ENCODE measurements at regions not wholly inside any gene's neighbourhood (a gene's known extent, or its start where the extent isn't known, plus 50 kb on each side); places are given as distances from the start of the nearest gene placed in this dataset.

GRCh38 chr11:19377881-19378280, 137.1 kb upstream of the E2F8 start:
- Histone ChIP-seq H2AFZ (replicated peaks; ENCODE audit: low read length, poor library complexity) (no peak overlapping the region), H3K4me2 (ENCODE audit: low read depth, low read length) (no peak overlapping the region), H3K18ac (ENCODE audit: low read depth, low read length) (no peak overlapping the region), H3K9me1 (ENCODE audit: insufficient read depth, low read length) (peaks cover 19% of the 10 kb centered on the region), H3K36me3 (ENCODE audit: control insufficient read depth, insufficient read depth, low read length) (no peaks in the 10 kb centered on the region), H4K91ac (ENCODE audit: insufficient read depth, low read depth, low read length) (no peak overlapping the region), H2BK20ac (ENCODE audit: low read depth, low read length) (no peak overlapping the region), H3K4me1 (ENCODE audit: control insufficient read depth, insufficient read depth, low read length) (peaks cover 9% of the 10 kb centered on the region), H3K23ac (ENCODE audit: low read depth, low read length) (no peak overlapping the region), H4K5ac (ENCODE audit: low read depth, low read length) (no peak overlapping the region), H3K4me3 (ENCODE audit: insufficient read depth, low read depth, low read length) (no peak overlapping the region), H3K9ac (ENCODE audit: low read depth, low read length) (no peak overlapping the region), H3K4ac (ENCODE audit: low read depth, low read length) (no peak overlapping the region), H2BK120ac (ENCODE audit: low read depth, low read length) (no peak overlapping the region), H3K9me3 (ENCODE audit: control insufficient read depth, insufficient read depth, low read length) (no peaks in the 10 kb centered on the region), H3K27me3 (ENCODE audit: control insufficient read depth, insufficient read depth, low read length) (no peaks in the 10 kb centered on the region), H3K79me1 (ENCODE audit: low read depth in 1 of 2, low read length in 2 of 2) (no peaks in the 10 kb centered on the region), H3K27ac (ENCODE audit: insufficient read depth, low read length) (no peak overlapping the region), H2AK9ac (replicated peaks; ENCODE audit: low read depth, low read length, poor library complexity) (no peak overlapping the region), H4K20me1 (ENCODE audit: insufficient read depth, low read length) (no peaks in the 10 kb centered on the region), H2BK5ac (ENCODE audit: low read depth, low read length, poor library complexity, severe bottlenecking) (no peak overlapping the region), H2BK15ac (ENCODE audit: low read depth, low read length) (no peak overlapping the region), H3K56ac (ENCODE audit: extremely low read depth, insufficient read depth, low read length) (no peak overlapping the region), H2AK5ac (ENCODE audit: low read depth, low read length) (no peak overlapping the region), H4K8ac (ENCODE audit: low read depth in 2 of 2, low read length in 2 of 2) (no peak overlapping the region), H3K14ac (replicated peaks; ENCODE audit: low read depth, low read length) (no peak overlapping the region)
- intact Hi-C loops (cut with micrococcal nuclease) (no loop called here), dilution Hi-C loops (cut with HindIII; ENCODE audit: low sequenced_read_pairs, unreplicated experiment) (no loop called here), in situ Hi-C loops (cut with MboI; ENCODE audit: low sequenced_read_pairs) (no loop called here)
- no peak for DNase-seq
- POLR2A ChIA-PET (ENCODE audit: unreplicated experiment): no interaction called here
- BruUV-seq (replicated peaks): no TSS peak
- CTCF ChIA-PET: no interaction called here
- TF ChIP-seq CHD1 (IDR thresholded peaks at IDR 0.05; ENCODE audit: low read depth, low read length): no peak
- TF ChIP-seq ELK1 (IDR thresholded peaks at IDR 0.05; ENCODE audit: borderline replicate concordance, low read depth, low read length): no peak
- TF ChIP-seq RAD21 (IDR thresholded peaks at IDR 0.05; ENCODE audit: low read length): no peak
- TF ChIP-seq FOS (IDR thresholded peaks at IDR 0.05; ENCODE audit: low read depth, low read length): no peak
- TF ChIP-seq MXI1 (IDR thresholded peaks at IDR 0.05; ENCODE audit: borderline replicate concordance, low read depth, low read length): no peak
- TF ChIP-seq CTCF (conservative IDR thresholded peaks at IDR 0.05; ENCODE audit: low read depth, low read length): no peak
- TF ChIP-seq BHLHE40 (IDR thresholded peaks at IDR 0.05; ENCODE audit: low read depth, low read length): no peak
- no peak for TF ChIP-seq SMC3 (IDR thresholded peaks at IDR 0.05; ENCODE audit: low read depth, low read length)
- TF ChIP-seq CEBPB (IDR thresholded peaks at IDR 0.05; ENCODE audit: low read depth, low read length): no peak
- TF ChIP-seq MAZ (IDR thresholded peaks at IDR 0.05; ENCODE audit: borderline replicate concordance, low read depth, low read length): no peak
- no peak for TF ChIP-seq RCOR1 (IDR thresholded peaks at IDR 0.05; ENCODE audit: insufficient replicate concordance, low read length)
- no peak for ATAC-seq (ENCODE audit: low read depth)
- no CpG with 5 or more reads among the region's 4 CpGs for WGBS, 2 experiments (ENCODE audit: extremely low coverage in 2 of 2, insufficient read length in 1 of 2)
